ENCODE measurements at regions not wholly inside any gene's neighbourhood (a gene's known extent, or its start where the extent isn't known, plus 50 kb on each side); places are given as distances from the start of the nearest gene placed in this dataset.
A peak's percentile ranks its signal among the peaks of the same experiment; 100 is the strongest.

DNA sequence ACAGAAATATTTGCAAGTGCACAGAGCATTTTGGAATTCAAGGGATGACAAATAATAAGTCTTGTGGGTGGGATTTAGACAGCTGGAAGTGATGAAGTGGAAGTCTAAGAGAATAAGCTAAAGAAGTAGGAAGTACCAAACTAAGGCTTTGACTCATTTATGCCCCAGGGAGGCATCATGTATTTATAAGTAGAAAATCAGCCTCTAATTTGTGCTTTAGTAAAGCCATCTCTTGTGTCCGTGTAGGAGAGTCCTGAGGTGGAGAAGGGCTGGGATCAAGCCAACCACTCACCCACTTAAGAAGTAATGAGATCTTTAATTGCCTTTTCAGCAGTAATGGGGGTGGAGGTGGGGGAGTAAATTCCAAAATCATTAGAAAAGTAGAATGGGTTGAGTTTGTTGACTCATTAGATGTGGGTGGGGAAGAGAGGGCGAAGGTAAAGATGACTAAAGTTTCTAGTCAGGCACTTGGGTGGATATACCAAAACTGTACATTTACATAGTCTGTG lies 356.7 kb downstream of the STIM2 start:
- DNase-seq: peak; percentile 6
- H3K9me3 ChIP-seq (ENCODE audit: low read length): no peaks in the 10 kb centered on the region
- no peak overlapping the region for H2AFZ ChIP-seq (ENCODE audit: low read length)
- no peaks in the 10 kb centered on the region for H3K27me3 ChIP-seq (ENCODE audit: low read length)
- no peaks in the 10 kb centered on the region for H4K20me1 ChIP-seq (ENCODE audit: insufficient read depth, low read depth, low read length)
- H3K36me3 ChIP-seq (ENCODE audit: insufficient read depth, low read length): no peaks in the 10 kb centered on the region
- H3K4me2 ChIP-seq (ENCODE audit: low read depth, low read length, poor library complexity, severe bottlenecking): no peak overlapping the region
- H3K27ac ChIP-seq (ENCODE audit: low read length): no peak overlapping the region
- H3K4me1 ChIP-seq (ENCODE audit: low read length): peaks cover 8% of the 10 kb centered on the region
- H3K4me3 ChIP-seq (ENCODE audit: low read length): no peak overlapping the region
- no peak overlapping the region for H3K9ac ChIP-seq (ENCODE audit: low read length)
- H3K79me2 ChIP-seq (ENCODE audit: low read length): no peaks in the 10 kb centered on the region
- no peaks in the 10 kb centered on the region for H3K9me2 ChIP-seq (replicated peaks; ENCODE audit: insufficient read depth, low read length)

- H3K9me2 ChIP-seq (replicated peaks; ENCODE audit: insufficient read depth, low read length): no peaks in the 10 kb centered on the region
- no peaks in the 10 kb centered on the region for H4K20me1 ChIP-seq (ENCODE audit: insufficient read depth, low read depth, low read length)
- H3K4me1 ChIP-seq (ENCODE audit: low read length): peaks cover 8% of the 10 kb centered on the region
- no peaks in the 10 kb centered on the region for H3K9me3 ChIP-seq (ENCODE audit: low read length)
- peak; percentile 22 for DNase-seq
- H2AFZ ChIP-seq (ENCODE audit: low read length): no peak overlapping the region
- H3K4me3 ChIP-seq (ENCODE audit: low read length): no peak overlapping the region
- no peaks in the 10 kb centered on the region for H3K27me3 ChIP-seq (ENCODE audit: low read length)
- H3K9ac ChIP-seq (ENCODE audit: low read length): no peak overlapping the region
- H3K36me3 ChIP-seq (ENCODE audit: insufficient read depth, low read length): no peaks in the 10 kb centered on the region
- no peak overlapping the region for H3K27ac ChIP-seq (ENCODE audit: low read length)
- no peak overlapping the region for H3K4me2 ChIP-seq (ENCODE audit: low read depth, low read length, poor library complexity, severe bottlenecking)
- no peaks in the 10 kb centered on the region for H3K79me2 ChIP-seq (ENCODE audit: low read length)
Observed at GRCh38 chr4:27218013-27218412, 357.4 kb downstream of the STIM2 start.

DNA sequence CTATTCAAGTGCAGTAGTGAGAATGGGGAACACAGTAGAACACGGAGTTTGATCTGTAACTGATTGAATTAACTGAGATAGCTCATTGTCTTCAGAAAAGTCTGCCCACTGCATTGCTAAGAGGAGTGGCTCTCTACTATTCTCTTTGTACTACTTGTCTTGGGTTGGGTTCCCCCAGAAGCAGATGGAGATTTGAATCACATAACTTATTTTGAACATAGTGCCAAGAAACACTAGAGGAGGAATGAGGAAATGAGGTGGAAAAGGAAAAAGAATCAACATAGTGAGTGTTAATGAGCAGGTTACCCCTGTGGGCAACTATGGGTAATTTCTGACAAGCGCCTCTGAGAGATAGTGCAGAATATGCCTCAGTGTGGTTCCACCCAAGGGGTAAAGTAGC lies 362.7 kb downstream of the STIM2 start:
- Histone ChIP-seq H3K9ac (ENCODE audit: low read length) (no peak overlapping the region), H4K20me1 (ENCODE audit: insufficient read depth, low read depth, low read length) (no peaks in the 10 kb centered on the region)

DNA sequence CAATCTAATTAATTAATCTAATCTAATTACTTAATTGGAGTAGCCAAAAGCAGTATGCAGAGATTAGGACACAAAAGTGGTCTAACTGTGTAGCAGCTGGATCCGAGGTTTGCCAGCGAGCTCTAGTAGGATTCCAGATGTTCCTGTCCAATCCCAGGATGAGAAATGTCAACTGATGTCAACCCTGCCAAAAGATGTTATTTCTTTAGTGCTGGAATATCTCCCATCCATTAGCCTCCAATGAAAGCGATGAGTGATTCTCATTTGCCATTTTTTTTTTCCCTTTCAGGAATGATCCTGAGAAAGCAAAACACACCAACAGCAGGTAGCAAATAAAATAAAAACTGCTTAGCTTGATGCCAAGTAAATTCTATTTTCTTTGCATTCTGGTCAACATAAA lies 372.9 kb downstream of the STIM2 start:
- Histone ChIP-seq H3K4me2 (ENCODE audit: low read depth, low read length, poor library complexity, severe bottlenecking) (no peak overlapping the region), H3K4me1 (ENCODE audit: low read length) (no peaks in the 10 kb centered on the region), H3K9me3 (ENCODE audit: low read length) (no peaks in the 10 kb centered on the region), H3K9ac (ENCODE audit: low read length) (no peak overlapping the region), H2AFZ (ENCODE audit: low read length) (no peak overlapping the region), H3K9me2 (replicated peaks; ENCODE audit: insufficient read depth, low read length) (no peaks in the 10 kb centered on the region), H3K36me3 (ENCODE audit: insufficient read depth, low read length) (no peaks in the 10 kb centered on the region), H3K79me2 (ENCODE audit: low read length) (no peaks in the 10 kb centered on the region), H3K4me3 (ENCODE audit: low read length) (no peak overlapping the region), H3K27ac (ENCODE audit: low read length) (no peak overlapping the region), H4K20me1 (ENCODE audit: insufficient read depth, low read depth, low read length) (no peaks in the 10 kb centered on the region), H3K27me3 (ENCODE audit: low read length) (no peaks in the 10 kb centered on the region)
- no peak for DNase-seq

More for the DNA sequence above, 362.7 kb downstream of the STIM2 start:
- Histone ChIP-seq H3K79me2 (ENCODE audit: low read length) (no peaks in the 10 kb centered on the region), H3K9me3 (ENCODE audit: low read length) (no peaks in the 10 kb centered on the region), H3K36me3 (ENCODE audit: insufficient read depth, low read length) (no peaks in the 10 kb centered on the region), H3K4me1 (ENCODE audit: low read length) (no peaks in the 10 kb centered on the region), H2AFZ (ENCODE audit: low read length) (no peak overlapping the region), H3K4me3 (ENCODE audit: low read length) (no peak overlapping the region), H3K4me2 (ENCODE audit: low read depth, low read length, poor library complexity, severe bottlenecking) (no peak overlapping the region), H3K9me2 (replicated peaks; ENCODE audit: insufficient read depth, low read length) (no peaks in the 10 kb centered on the region), H3K27ac (ENCODE audit: low read length) (no peak overlapping the region), H3K27me3 (ENCODE audit: low read length) (no peaks in the 10 kb centered on the region)
- DNase-seq: peak; percentile 2

- no peak overlapping the region for H2AFZ ChIP-seq (ENCODE audit: low read length)
- no peak overlapping the region for H3K4me2 ChIP-seq (ENCODE audit: low read depth, low read length, poor library complexity, severe bottlenecking)
- no peaks in the 10 kb centered on the region for H3K36me3 ChIP-seq (ENCODE audit: insufficient read depth, low read length)
- no peak for DNase-seq
- no peaks in the 10 kb centered on the region for H3K9me3 ChIP-seq (ENCODE audit: low read length)
- H3K9ac ChIP-seq (ENCODE audit: low read length): no peak overlapping the region
- no peaks in the 10 kb centered on the region for H3K79me2 ChIP-seq (ENCODE audit: low read length)
- no peaks in the 10 kb centered on the region for H3K27me3 ChIP-seq (ENCODE audit: low read length)
- no peaks in the 10 kb centered on the region for H3K4me1 ChIP-seq (ENCODE audit: low read length)
- H4K20me1 ChIP-seq (ENCODE audit: insufficient read depth, low read depth, low read length): no peaks in the 10 kb centered on the region
- H3K4me3 ChIP-seq (ENCODE audit: low read length): no peak overlapping the region
- no peaks in the 10 kb centered on the region for H3K9me2 ChIP-seq (replicated peaks; ENCODE audit: insufficient read depth, low read length)
- no peak overlapping the region for H3K27ac ChIP-seq (ENCODE audit: low read length)
Observed at GRCh38 chr4:27234306-27234899, 373.8 kb downstream of the STIM2 start.

DNA sequence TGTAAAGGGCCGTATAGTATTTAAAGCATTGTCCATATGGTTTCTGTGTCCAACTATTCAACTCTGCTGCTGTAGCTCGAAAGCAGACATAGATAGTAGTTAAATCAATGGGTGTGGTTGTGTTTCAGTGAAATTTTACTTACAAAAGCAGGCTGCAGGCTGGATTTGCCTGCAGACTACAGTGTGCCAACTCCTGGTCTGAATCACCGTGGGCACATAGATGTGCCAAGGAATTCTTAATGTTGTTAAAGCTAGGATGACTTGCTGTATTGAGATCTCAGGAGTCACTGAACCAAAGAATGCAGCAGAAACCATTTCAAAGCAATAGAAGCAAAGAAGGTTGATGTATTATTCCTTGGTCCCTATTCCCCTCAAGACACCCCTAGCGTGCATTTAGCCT lies 379.0 kb downstream of the STIM2 start:
- H3K79me2 ChIP-seq (ENCODE audit: low read length): no peaks in the 10 kb centered on the region
- no peak overlapping the region for H3K27ac ChIP-seq (ENCODE audit: low read length)
- no peaks in the 10 kb centered on the region for H3K9me2 ChIP-seq (replicated peaks; ENCODE audit: insufficient read depth, low read length)
- no peaks in the 10 kb centered on the region for H3K27me3 ChIP-seq (ENCODE audit: low read length)
- no peaks in the 10 kb centered on the region for H3K4me1 ChIP-seq (ENCODE audit: low read length)
- H2AFZ ChIP-seq (ENCODE audit: low read length): no peak overlapping the region
- no peaks in the 10 kb centered on the region for H4K20me1 ChIP-seq (ENCODE audit: insufficient read depth, low read depth, low read length)
- no peak for DNase-seq
- no peak overlapping the region for H3K4me3 ChIP-seq (ENCODE audit: low read length)
- no peaks in the 10 kb centered on the region for H3K9me3 ChIP-seq (ENCODE audit: low read length)
- no peaks in the 10 kb centered on the region for H3K36me3 ChIP-seq (ENCODE audit: insufficient read depth, low read length)
- no peak overlapping the region for H3K9ac ChIP-seq (ENCODE audit: low read length)
- no peak overlapping the region for H3K4me2 ChIP-seq (ENCODE audit: low read depth, low read length, poor library complexity, severe bottlenecking)

DNA sequence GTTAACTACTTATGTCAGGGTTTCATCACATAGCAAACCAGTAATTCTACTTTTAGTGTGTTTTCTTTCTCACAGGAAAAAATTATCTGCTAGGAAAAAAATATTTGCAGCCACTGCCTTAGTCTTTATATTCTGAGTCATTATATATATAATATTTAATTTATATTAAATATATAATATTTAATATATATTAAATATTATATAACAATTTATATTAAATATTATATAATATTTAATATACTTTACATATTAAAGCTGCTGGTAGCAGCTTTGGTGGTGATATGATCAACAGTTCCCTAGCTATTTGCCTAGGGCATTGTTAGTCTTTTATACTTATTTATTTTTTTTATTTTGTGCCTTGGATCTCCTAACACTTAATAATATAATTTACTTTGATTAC lies 381.6 kb downstream of the STIM2 start:
- Histone ChIP-seq H3K4me2 (ENCODE audit: low read depth, low read length, poor library complexity, severe bottlenecking) (no peak overlapping the region), H4K20me1 (ENCODE audit: insufficient read depth, low read depth, low read length) (no peaks in the 10 kb centered on the region), H3K36me3 (ENCODE audit: insufficient read depth, low read length) (no peaks in the 10 kb centered on the region), H2AFZ (ENCODE audit: low read length) (no peak overlapping the region), H3K9me2 (replicated peaks; ENCODE audit: insufficient read depth, low read length) (no peaks in the 10 kb centered on the region), H3K4me3 (ENCODE audit: low read length) (no peak overlapping the region), H3K9me3 (ENCODE audit: low read length) (no peaks in the 10 kb centered on the region), H3K27me3 (ENCODE audit: low read length) (no peaks in the 10 kb centered on the region), H3K9ac (ENCODE audit: low read length) (no peak overlapping the region), H3K27ac (ENCODE audit: low read length) (no peak overlapping the region), H3K4me1 (ENCODE audit: low read length) (no peaks in the 10 kb centered on the region), H3K79me2 (ENCODE audit: low read length) (no peaks in the 10 kb centered on the region)
- no peak for DNase-seq

DNA sequence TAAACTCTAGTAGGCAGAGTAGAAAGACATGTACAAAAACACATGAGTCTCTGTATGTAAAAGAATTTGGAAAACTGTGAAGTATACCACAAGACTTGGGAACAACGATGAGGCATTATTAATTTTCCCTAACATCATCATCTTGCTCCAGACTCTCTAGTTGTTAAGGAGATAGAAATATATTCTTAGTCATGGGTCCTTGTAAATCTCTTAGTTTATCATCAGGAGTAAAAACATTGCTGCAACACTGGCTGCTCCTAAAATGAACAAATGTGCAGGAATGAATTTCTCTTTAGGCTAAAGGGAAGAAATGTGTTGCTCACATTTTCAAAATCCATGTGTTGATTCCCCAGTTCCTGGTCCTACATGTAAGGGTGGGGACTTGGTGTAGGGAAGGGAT lies 384.6 kb downstream of the STIM2 start:
- Histone ChIP-seq H3K9me3 (ENCODE audit: low read length) (no peaks in the 10 kb centered on the region), H3K4me3 (ENCODE audit: low read length) (no peak overlapping the region), H3K4me1 (ENCODE audit: low read length) (no peaks in the 10 kb centered on the region), H4K20me1 (ENCODE audit: insufficient read depth, low read depth, low read length) (no peaks in the 10 kb centered on the region), H3K4me2 (ENCODE audit: low read depth, low read length, poor library complexity, severe bottlenecking) (no peak overlapping the region), H2AFZ (ENCODE audit: low read length) (no peak overlapping the region), H3K27ac (ENCODE audit: low read length) (no peak overlapping the region), H3K27me3 (ENCODE audit: low read length) (no peaks in the 10 kb centered on the region), H3K79me2 (ENCODE audit: low read length) (no peaks in the 10 kb centered on the region), H3K36me3 (ENCODE audit: insufficient read depth, low read length) (no peaks in the 10 kb centered on the region), H3K9ac (ENCODE audit: low read length) (no peak overlapping the region), H3K9me2 (replicated peaks; ENCODE audit: insufficient read depth, low read length) (no peaks in the 10 kb centered on the region; the same call in 1 of the 2 replicates)
- DNase-seq: no peak

Measured in Karpas-422 (cell line).